ENCODE measurements at regions not wholly inside any gene's neighbourhood (a gene's known extent, or its start where the extent isn't known, plus 50 kb on each side); places are given as distances from the start of the nearest gene placed in this dataset.

DNA sequence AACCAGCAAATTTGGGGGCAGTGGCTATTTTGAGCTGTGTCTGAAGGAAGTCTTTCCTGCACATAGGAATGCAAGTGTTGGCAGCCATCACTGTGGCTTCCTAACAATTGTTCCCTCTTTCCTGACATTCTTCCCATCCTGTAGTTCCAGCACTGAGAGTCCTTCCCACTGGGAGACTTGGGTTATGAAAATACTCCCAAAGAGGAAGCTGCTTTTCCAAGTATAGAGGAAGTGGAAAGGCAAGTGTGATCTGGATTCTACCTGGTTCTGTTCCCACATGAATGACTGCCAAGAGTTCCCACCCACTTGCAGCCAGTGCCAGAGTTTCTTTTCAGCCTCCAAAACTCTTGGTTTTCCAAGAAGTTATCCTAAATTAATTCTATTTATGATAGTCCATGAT, 98.5 kb upstream of the CD53 start:
- TF ChIP-seq, protein P1, sequence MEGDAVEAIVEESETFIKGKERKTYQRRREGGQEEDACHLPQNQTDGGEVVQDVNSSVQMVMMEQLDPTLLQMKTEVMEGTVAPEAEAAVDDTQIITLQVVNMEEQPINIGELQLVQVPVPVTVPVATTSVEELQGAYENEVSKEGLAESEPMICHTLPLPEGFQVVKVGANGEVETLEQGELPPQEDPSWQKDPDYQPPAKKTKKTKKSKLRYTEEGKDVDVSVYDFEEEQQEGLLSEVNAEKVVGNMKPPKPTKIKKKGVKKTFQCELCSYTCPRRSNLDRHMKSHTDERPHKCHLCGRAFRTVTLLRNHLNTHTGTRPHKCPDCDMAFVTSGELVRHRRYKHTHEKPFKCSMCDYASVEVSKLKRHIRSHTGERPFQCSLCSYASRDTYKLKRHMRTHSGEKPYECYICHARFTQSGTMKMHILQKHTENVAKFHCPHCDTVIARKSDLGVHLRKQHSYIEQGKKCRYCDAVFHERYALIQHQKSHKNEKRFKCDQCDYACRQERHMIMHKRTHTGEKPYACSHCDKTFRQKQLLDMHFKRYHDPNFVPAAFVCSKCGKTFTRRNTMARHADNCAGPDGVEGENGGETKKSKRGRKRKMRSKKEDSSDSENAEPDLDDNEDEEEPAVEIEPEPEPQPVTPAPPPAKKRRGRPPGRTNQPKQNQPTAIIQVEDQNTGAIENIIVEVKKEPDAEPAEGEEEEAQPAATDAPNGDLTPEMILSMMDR (conservative IDR thresholded peaks at IDR 0.05): no peak
- H2BK12ac ChIP-seq (ENCODE audit: insufficient read length, low read depth, low read length): no peak overlapping the region
- no peaks in the 10 kb centered on the region for H3K27me3 ChIP-seq (ENCODE audit: insufficient read depth, low read length)
- no peaks in the 10 kb centered on the region for H3K79me1 ChIP-seq (ENCODE audit: insufficient read depth, low read depth, low read length, poor library complexity, severe bottlenecking)
- no peak overlapping the region for H2AK5ac ChIP-seq (ENCODE audit: insufficient read length, low read length)
- H4K5ac ChIP-seq (ENCODE audit: insufficient read length, low read depth, low read length): no peak overlapping the region
- H3K27ac ChIP-seq (ENCODE audit: insufficient read length, low read depth, low read length): no peak overlapping the region
- H2BK5ac ChIP-seq (ENCODE audit: insufficient read length, low read length): no peak overlapping the region
- Mint-ChIP-seq H3K27ac (no peak overlapping the region), H3K36me3 (ENCODE audit: insufficient read depth in 1 of 3, low read depth in 3 of 3) (peaks cover 0 to 5% (median 2%) of the 10 kb centered on the region in 3 experiments; a peak in 4 of 7 replicates), H3K9me3 (peaks cover 7 to 8% of the 10 kb centered on the region in 2 experiments), H3K4me3 (no peak overlapping the region), H3K4me1 (no peaks in the 10 kb centered on the region), H3K27me3 (ENCODE audit: low read depth) (peaks cover 34% of the 10 kb centered on the region)
- H3T11ph ChIP-seq (ENCODE audit: low read length): no peak overlapping the region
- no peak overlapping the region for H2AFZ ChIP-seq (ENCODE audit: low read length)
- H3K9me3 ChIP-seq (ENCODE audit: control insufficient read depth, low read depth, low read length): no peaks in the 10 kb centered on the region
- no peaks in the 10 kb centered on the region for H4K20me1 ChIP-seq (ENCODE audit: control insufficient read depth, insufficient read depth, insufficient read length)
- DNase-seq: no peak
- no peaks in the 10 kb centered on the region for H3K79me2 ChIP-seq (ENCODE audit: insufficient read depth, low read length)
- H2BK15ac ChIP-seq (ENCODE audit: low read depth, low read length): no peak overlapping the region
- no peak overlapping the region for H3K14ac ChIP-seq (ENCODE audit: insufficient read depth, low read length)
- no peak overlapping the region for H2BK20ac ChIP-seq (ENCODE audit: low read depth, low read length, poor library complexity, severe bottlenecking)
- no peak overlapping the region for H3K56ac ChIP-seq (ENCODE audit: insufficient read length, low read depth, low read length)
- no peak overlapping the region for H3K9ac ChIP-seq (ENCODE audit: extremely low read depth, insufficient read length, low read length)
- no peak overlapping the region for H3K23ac ChIP-seq (ENCODE audit: insufficient read length, low read depth, low read length)
- no peak overlapping the region for H3K4ac ChIP-seq (ENCODE audit: low read depth, low read length)
- no peak overlapping the region for H4K91ac ChIP-seq (ENCODE audit: insufficient read length, low read depth, low read length)
- H3K23me2 ChIP-seq (ENCODE audit: insufficient read length, low read depth, low read length, poor library complexity, severe bottlenecking): no peaks in the 10 kb centered on the region
- no peak overlapping the region for H3K18ac ChIP-seq (ENCODE audit: insufficient read length, low read depth, low read length)
- H4K8ac ChIP-seq (replicated peaks; ENCODE audit: insufficient read length, low read depth, low read length): no peak overlapping the region
- no peaks in the 10 kb centered on the region for H3K4me1 ChIP-seq (ENCODE audit: insufficient read depth, low read length)
- no peak overlapping the region for H2BK120ac ChIP-seq (ENCODE audit: low read depth, low read length, poor library complexity, severe bottlenecking)
- H3K4me2 ChIP-seq (ENCODE audit: insufficient read depth, insufficient read length, low read length): no peak overlapping the region
